IMR-90 (cell line): ENCODE measurements at regions not wholly inside any gene's neighbourhood (a gene's known extent, or its start where the extent isn't known, plus 50 kb on each side); places are given as distances from the start of the nearest gene placed in this dataset.

Experiments used
- ATAC-seq: fragments of 200-7000 bp; cut with Tn5 transposase; 2 replicates; pipeline ENCODE4 v1.9.1; 2020; ENCODE audit warnings: low read depth, mild to moderate bottlenecking, moderate library complexity
- BruUV-seq: library from RNA; stranded (reverse); fragments of 400-500 nt; replicated peaks from 2 replicates; lab custom pipeline; 2021; lab: Mats Ljungman, UMichigan
- CTCF ChIA-PET: fragments of 300-600 bp; formaldehyde crosslinking; extraction: SDS; loops from one replicate; lab custom pipeline; 2021; ENCODE audit warnings: antibody characterized with exemption; lab: Yijun Ruan, JAX
- POLR2A ChIA-PET: fragments of 300-600 bp; sonication (Branson Sonifier 250); formaldehyde crosslinking; loops from one replicate; lab custom pipeline; 2022; ENCODE audit warnings: antibody characterized with exemption; ENCODE audit not compliant: unreplicated experiment; lab: Charles Lee
- DNase-seq: peaks from one replicate; pipeline ENCODE4 v3.0.0; 2013
- H2AFZ ChIP-seq: replicated peaks from 2 replicates; pipeline ENCODE3; 2013; ENCODE audit warnings: low read length, mild to moderate bottlenecking; ENCODE audit not compliant: poor library complexity
- H2AK5ac ChIP-seq: 2 replicates; pipeline ENCODE4 v1.6.1; 2013; ENCODE audit warnings: low read depth, low read length, inconsistent platforms
- H2AK9ac ChIP-seq: replicated peaks from 2 replicates; pipeline ENCODE3; 2013; ENCODE audit warnings: mild to moderate bottlenecking, low read depth, low read length, moderate library complexity; ENCODE audit not compliant: poor library complexity
- H2BK120ac ChIP-seq: 2 replicates; pipeline ENCODE4 v1.6.1; 2013; ENCODE audit warnings: low read depth, low read length, inconsistent platforms
- H2BK15ac ChIP-seq: 3 replicates; pipeline ENCODE4 v1.6.1; 2013; ENCODE audit warnings: low read depth, low read length, inconsistent platforms
- H2BK20ac ChIP-seq: 2 replicates; pipeline ENCODE4 v1.6.1; 2013; ENCODE audit warnings: low read depth, mild to moderate bottlenecking, inconsistent platforms, low read length, moderate library complexity
- H2BK5ac ChIP-seq: 2 replicates; pipeline ENCODE4 v1.6.1; 2013; ENCODE audit warnings: mild to moderate bottlenecking, low read depth, low read length, inconsistent platforms; ENCODE audit not compliant: poor library complexity, severe bottlenecking
- H3K14ac ChIP-seq: replicated peaks from 2 replicates; pipeline ENCODE4 v1.6.1; 2013; ENCODE audit warnings: low read depth, low read length, inconsistent platforms
- H3K18ac ChIP-seq: 2 replicates; pipeline ENCODE4 v1.6.1; 2013; ENCODE audit warnings: low read depth, low read length, control low read depth
- H3K23ac ChIP-seq: 2 replicates; pipeline ENCODE4 v1.6.1; 2013; ENCODE audit warnings: low read depth, low read length, inconsistent platforms
- H3K27ac ChIP-seq: 2 replicates; pipeline ENCODE4 v1.5.1; 2013; ENCODE audit warnings: mild to moderate bottlenecking, control low read depth, low read length; ENCODE audit not compliant: insufficient read depth
- H3K27me3 ChIP-seq: 2 replicates; pipeline ENCODE4 v1.6.1; 2013; ENCODE audit warnings: low read length; ENCODE audit not compliant: control insufficient read depth, insufficient read depth
- H3K36me3 ChIP-seq: 2 replicates; pipeline ENCODE4 v1.6.1; 2013; ENCODE audit warnings: low read length, mixed read lengths; ENCODE audit not compliant: control insufficient read depth, insufficient read depth
- H3K4ac ChIP-seq: 2 replicates; pipeline ENCODE4 v1.6.1; 2013; ENCODE audit warnings: low read depth, low read length, inconsistent platforms
- H3K4me1 ChIP-seq: 2 replicates; pipeline ENCODE4 v1.6.1; 2013; ENCODE audit warnings: low read length, mixed read lengths; ENCODE audit not compliant: control insufficient read depth, insufficient read depth
- H3K4me2 ChIP-seq: 2 replicates; pipeline ENCODE4 v1.6.1; 2013; ENCODE audit warnings: low read depth, mild to moderate bottlenecking, control low read depth, low read length, moderate library complexity
- H3K4me3 ChIP-seq: 2 replicates; pipeline ENCODE4 v1.5.1; 2013; ENCODE audit warnings: low read depth, mild to moderate bottlenecking, control low read depth, low read length, moderate library complexity; ENCODE audit not compliant: insufficient read depth
- H3K56ac ChIP-seq: 2 replicates; pipeline ENCODE4 v1.6.1; 2013; ENCODE audit warnings: low read length, inconsistent platforms; ENCODE audit not compliant: insufficient read depth; ENCODE audit errors: extremely low read depth
- H3K79me1 ChIP-seq, 2 experiments: 2 replicates each; pipeline ENCODE4 v1.6.1; 2013; ENCODE audit warnings: low read length in 2 of 2, inconsistent platforms in 1 of 2, low read depth in 1 of 2
- H3K9ac ChIP-seq: 2 replicates; pipeline ENCODE4 v1.6.1; 2013; ENCODE audit warnings: low read depth, low read length, control low read depth
- H3K9me1 ChIP-seq: 2 replicates; pipeline ENCODE4 v1.6.1; 2013; ENCODE audit warnings: low read length, inconsistent platforms; ENCODE audit not compliant: insufficient read depth
- H3K9me3 ChIP-seq: 2 replicates; pipeline ENCODE4 v1.6.1; 2013; ENCODE audit warnings: low read length; ENCODE audit not compliant: control insufficient read depth, insufficient read depth
- H4K20me1 ChIP-seq: 2 replicates; pipeline ENCODE4 v1.6.1; 2013; ENCODE audit warnings: low read length, inconsistent platforms; ENCODE audit not compliant: insufficient read depth
- H4K5ac ChIP-seq: 2 replicates; pipeline ENCODE4 v1.6.1; 2013; ENCODE audit warnings: mild to moderate bottlenecking, low read depth, low read length, control low read depth
- H4K8ac ChIP-seq, 2 experiments: 2 replicates each; pipeline ENCODE4 v1.6.1; 2013; ENCODE audit warnings: low read depth in 2 of 2, low read length in 2 of 2, control low read depth in 1 of 2, inconsistent platforms in 1 of 2
- H4K91ac ChIP-seq: 2 replicates; pipeline ENCODE4 v1.6.1; 2013; ENCODE audit warnings: low read depth, low read length, inconsistent platforms; ENCODE audit not compliant: insufficient read depth
- BHLHE40 ChIP-seq: fragments of 150-350 bp; IDR thresholded peaks from 2 replicates; pipeline ENCODE4 v1.6.1; 2016; ENCODE audit warnings: mild to moderate bottlenecking, low read depth, low read length
- CEBPB ChIP-seq: IDR thresholded peaks from 2 replicates; pipeline ENCODE4 v1.6.1; 2012; ENCODE audit warnings: low read depth, low read length, improper control_type of control experiment
- CHD1 ChIP-seq: IDR thresholded peaks from 2 replicates; pipeline ENCODE4 v1.6.1; 2012; ENCODE audit warnings: low read depth, low read length, improper control_type of control experiment
- FOS ChIP-seq: fragments of 150-350 bp; IDR thresholded peaks from 2 replicates; pipeline ENCODE4 v1.6.1; 2016; ENCODE audit warnings: low read depth, low read length
- MAFK ChIP-seq: IDR thresholded peaks from 2 replicates; pipeline ENCODE4 v1.6.1; 2012; ENCODE audit warnings: low read depth, low read length, improper control_type of control experiment
- MAZ ChIP-seq: IDR thresholded peaks from 2 replicates; pipeline ENCODE4 v1.6.1; 2012; ENCODE audit warnings: low read depth, mild to moderate bottlenecking, low read length, improper control_type of control experiment, moderate library complexity, borderline replicate concordance
- MXI1 ChIP-seq: IDR thresholded peaks from 2 replicates; pipeline ENCODE4 v1.6.1; 2012; ENCODE audit warnings: low read depth, mild to moderate bottlenecking, low read length, moderate library complexity, borderline replicate concordance
- NFE2L2 ChIP-seq: fragments of 150-350 bp; IDR thresholded peaks from 2 replicates; pipeline ENCODE4 v1.6.1; 2016; ENCODE audit warnings: low read depth, mild to moderate bottlenecking, low read length
- POLR2A ChIP-seq: IDR thresholded peaks from 2 replicates; pipeline ENCODE4 v1.6.1; 2012; ENCODE audit warnings: mild to moderate bottlenecking, low read depth, low read length
- RAD21 ChIP-seq: IDR thresholded peaks from 2 replicates; pipeline ENCODE4 v1.6.1; 2012; ENCODE audit warnings: low read length, improper control_type of control experiment
- RCOR1 ChIP-seq: IDR thresholded peaks from 2 replicates; pipeline ENCODE4 v1.6.1; 2012; ENCODE audit warnings: mild to moderate bottlenecking, low read length, improper control_type of control experiment; ENCODE audit not compliant: insufficient replicate concordance
- RFX5 ChIP-seq: IDR thresholded peaks from 2 replicates; pipeline ENCODE4 v1.8.0; 2012; ENCODE audit warnings: low read depth, mild to moderate bottlenecking, low read length, moderate library complexity
- SMC3 ChIP-seq: fragments of 150-350 bp; IDR thresholded peaks from 2 replicates; pipeline ENCODE4 v1.6.1; 2016; ENCODE audit warnings: low read depth, mild to moderate bottlenecking, antibody characterized with exemption, low read length, moderate library complexity
- WGBS, 2 experiments: methylation state at CpG; one replicate each; pipeline versions ENCODE4 v1.1.5 to v1.1.7; 2013; ENCODE audit warnings: missing lambda C conversion rate in 2 of 2; ENCODE audit not compliant: insufficient read length in 1 of 2; ENCODE audit errors: extremely low coverage in 2 of 2; 5-methylcytosine and 5-hydroxymethylcytosine counted together
- dilution Hi-C: fragments of 300-500 bp; cut with HindIII; formaldehyde crosslinking; loops from one replicate; pipeline ENCODE4 v1.14.3; 2018; ENCODE audit warnings: low sequenced_read_pairs; ENCODE audit not compliant: unreplicated experiment
- in situ Hi-C: fragments of 300-500 bp; cut with MboI; formaldehyde crosslinking; loops from 3 replicates; pipeline ENCODE4 v1.14.3; 2019; ENCODE audit warnings: low sequenced_read_pairs, inconsistent platforms, mixed read lengths
- intact Hi-C: fragments of 100-400 bp; cut with micrococcal nuclease; formaldehyde crosslinking; loops from 2 replicates; pipeline ENCODE4 v1.10.0; 2022
- TF ChIP-seq, protein P1 (sequence below): conservative IDR thresholded peaks from 2 replicates; pipeline ENCODE4 v1.5.1; 2012; ENCODE audit warnings: mild to moderate bottlenecking, low read depth, low read length, improper control_type of control experiment
- TF ChIP-seq, protein P2 (sequence below): fragments of 150-350 bp; IDR thresholded peaks from 2 replicates; pipeline ENCODE4 v1.6.1; 2017; ENCODE audit warnings: mild to moderate bottlenecking, antibody characterized with exemption, low read length, low read depth
- TF ChIP-seq, protein P3 (sequence below): fragments of 150-350 bp; IDR thresholded peaks from 2 replicates; pipeline ENCODE4 v1.6.1; 2016; ENCODE audit warnings: low read depth, mild to moderate bottlenecking, low read length, moderate library complexity, borderline replicate concordance

DNA sequence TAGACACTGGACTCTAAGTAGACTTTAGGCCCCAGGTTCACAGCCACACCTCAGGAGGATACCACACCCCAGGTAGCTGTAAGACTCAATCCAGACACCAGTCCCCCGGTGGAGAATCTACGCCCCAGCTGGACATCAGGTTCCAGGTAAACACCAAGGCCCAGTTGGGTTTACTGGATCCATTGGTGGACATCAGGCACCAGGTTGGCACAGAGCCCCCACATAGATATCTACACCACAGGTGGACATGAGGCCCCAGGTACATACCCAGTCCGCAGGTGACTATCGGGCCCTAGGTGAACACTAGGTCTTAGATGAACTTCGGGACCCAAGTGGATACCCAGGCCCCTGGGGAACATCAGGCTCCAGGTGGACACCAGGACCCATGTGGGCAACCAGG lies 58.9 kb upstream of the SEPTIN5 start:
- Histone ChIP-seq H3K56ac (no peak overlapping the region), H2AK9ac (no peak overlapping the region), H3K18ac (no peak overlapping the region), H3K36me3 (no peaks in the 10 kb centered on the region), H2BK20ac (no peak overlapping the region), H2BK120ac (no peak overlapping the region), H3K9me3 (no peaks in the 10 kb centered on the region), H3K9me1 (no peaks in the 10 kb centered on the region), H3K27ac (no peak overlapping the region), H3K23ac (no peak overlapping the region), H3K79me1 (no peaks in the 10 kb centered on the region), H3K4me1 (no peaks in the 10 kb centered on the region), H4K8ac (no peak overlapping the region), H3K27me3 (peaks cover 4% of the 10 kb centered on the region), H3K4ac (no peak overlapping the region), H2AK5ac (no peak overlapping the region), H2BK5ac (no peak overlapping the region), H4K20me1 (no peaks in the 10 kb centered on the region), H3K14ac (no peak overlapping the region), H4K91ac (no peak overlapping the region), H2BK15ac (no peak overlapping the region), H2AFZ (no peak overlapping the region), H3K9ac (no peak overlapping the region), H4K5ac (no peak overlapping the region), H3K4me3 (no peak overlapping the region), H3K4me2 (no peak overlapping the region)
- intact Hi-C loops (no loop called here), dilution Hi-C loops (no loop called here), in situ Hi-C loops (no loop called here)
- WGBS, 2 experiments, result no CpG with 5 or more reads among the region's 5 CpGs
- ATAC-seq, result no peak
- CTCF ChIA-PET, result no interaction called here
- no TSS peak for BruUV-seq
- DNase-seq, result no peak
- POLR2A ChIA-PET, result no interaction called here
- TF ChIP-seq MXI1 (no peak), MAFK (no peak), CHD1 (no peak), CEBPB (no peak), MAZ (no peak), SMC3 (no peak), FOS (no peak), RCOR1 (no peak), NFE2L2 (no peak), RAD21 (no peak), BHLHE40 (no peak), RFX5 (no peak), POLR2A (no peak)
- TF ChIP-seq, protein P1, sequence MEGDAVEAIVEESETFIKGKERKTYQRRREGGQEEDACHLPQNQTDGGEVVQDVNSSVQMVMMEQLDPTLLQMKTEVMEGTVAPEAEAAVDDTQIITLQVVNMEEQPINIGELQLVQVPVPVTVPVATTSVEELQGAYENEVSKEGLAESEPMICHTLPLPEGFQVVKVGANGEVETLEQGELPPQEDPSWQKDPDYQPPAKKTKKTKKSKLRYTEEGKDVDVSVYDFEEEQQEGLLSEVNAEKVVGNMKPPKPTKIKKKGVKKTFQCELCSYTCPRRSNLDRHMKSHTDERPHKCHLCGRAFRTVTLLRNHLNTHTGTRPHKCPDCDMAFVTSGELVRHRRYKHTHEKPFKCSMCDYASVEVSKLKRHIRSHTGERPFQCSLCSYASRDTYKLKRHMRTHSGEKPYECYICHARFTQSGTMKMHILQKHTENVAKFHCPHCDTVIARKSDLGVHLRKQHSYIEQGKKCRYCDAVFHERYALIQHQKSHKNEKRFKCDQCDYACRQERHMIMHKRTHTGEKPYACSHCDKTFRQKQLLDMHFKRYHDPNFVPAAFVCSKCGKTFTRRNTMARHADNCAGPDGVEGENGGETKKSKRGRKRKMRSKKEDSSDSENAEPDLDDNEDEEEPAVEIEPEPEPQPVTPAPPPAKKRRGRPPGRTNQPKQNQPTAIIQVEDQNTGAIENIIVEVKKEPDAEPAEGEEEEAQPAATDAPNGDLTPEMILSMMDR, result no peak
- TF ChIP-seq, protein P2, sequence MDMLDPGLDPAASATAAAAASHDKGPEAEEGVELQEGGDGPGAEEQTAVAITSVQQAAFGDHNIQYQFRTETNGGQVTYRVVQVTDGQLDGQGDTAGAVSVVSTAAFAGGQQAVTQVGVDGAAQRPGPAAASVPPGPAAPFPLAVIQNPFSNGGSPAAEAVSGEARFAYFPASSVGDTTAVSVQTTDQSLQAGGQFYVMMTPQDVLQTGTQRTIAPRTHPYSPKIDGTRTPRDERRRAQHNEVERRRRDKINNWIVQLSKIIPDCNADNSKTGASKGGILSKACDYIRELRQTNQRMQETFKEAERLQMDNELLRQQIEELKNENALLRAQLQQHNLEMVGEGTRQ, result no peak
- TF ChIP-seq, protein P3, sequence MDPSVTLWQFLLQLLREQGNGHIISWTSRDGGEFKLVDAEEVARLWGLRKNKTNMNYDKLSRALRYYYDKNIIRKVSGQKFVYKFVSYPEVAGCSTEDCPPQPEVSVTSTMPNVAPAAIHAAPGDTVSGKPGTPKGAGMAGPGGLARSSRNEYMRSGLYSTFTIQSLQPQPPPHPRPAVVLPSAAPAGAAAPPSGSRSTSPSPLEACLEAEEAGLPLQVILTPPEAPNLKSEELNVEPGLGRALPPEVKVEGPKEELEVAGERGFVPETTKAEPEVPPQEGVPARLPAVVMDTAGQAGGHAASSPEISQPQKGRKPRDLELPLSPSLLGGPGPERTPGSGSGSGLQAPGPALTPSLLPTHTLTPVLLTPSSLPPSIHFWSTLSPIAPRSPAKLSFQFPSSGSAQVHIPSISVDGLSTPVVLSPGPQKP, result no peak
